CD14-positive monocyte (primary cell): ENCODE measurements at regions not wholly inside any gene's neighbourhood (a gene's known extent, or its start where the extent isn't known, plus 50 kb on each side); places are given as distances from the start of the nearest gene placed in this dataset.

Experiments
- DNase-seq, 3 donors: peaks; one replicate each; pipeline ENCODE4 v3.0.0-alpha.2; 2011 to 2022
- H2AFZ ChIP-seq: 2 replicates; pipeline ENCODE4 v1.6.0; 2012; ENCODE audit warnings: mild to moderate bottlenecking, low read depth, low read length, inconsistent platforms; ENCODE audit not compliant: insufficient read depth, poor library complexity, severe bottlenecking
- H3K27ac ChIP-seq, 2 donors: 1 replicate in 1 of 2; 2 replicates in 1 of 2; pipeline ENCODE4 v1.5.1; 2012 to 2013; ENCODE audit warnings: low read length in 2 of 2, control low read depth in 1 of 2, inconsistent platforms in 1 of 2, low read depth in 1 of 2, mild to moderate bottlenecking in 1 of 2
- H3K27me3 ChIP-seq, 2 donors: one replicate each; pipeline versions ENCODE4 v1.6.0 to v1.6.1; 2011 to 2013; ENCODE audit warnings: low read length in 2 of 2; ENCODE audit not compliant: control insufficient read depth in 2 of 2, insufficient read depth in 2 of 2
- H3K36me3 ChIP-seq, 2 donors: replicated peaks in 1 of 2; 1 replicate in 1 of 2; 2 replicates in 1 of 2; pipeline versions ENCODE4 v1.5.1 to v1.6.1; 2012 to 2013; ENCODE audit warnings: low read length in 2 of 2, control low read depth in 1 of 2, inconsistent platforms in 1 of 2, mild to moderate bottlenecking in 1 of 2; ENCODE audit not compliant: insufficient read depth in 2 of 2, control insufficient read depth in 1 of 2
- H3K4me1 ChIP-seq, 2 donors: 1 replicate in 1 of 2; 2 replicates in 1 of 2; pipeline versions ENCODE4 v1.5.1 to v1.6.1; 2012 to 2013; ENCODE audit warnings: low read length in 2 of 2, control low read depth in 1 of 2, inconsistent platforms in 1 of 2, mild to moderate bottlenecking in 1 of 2, moderate library complexity in 1 of 2; ENCODE audit not compliant: insufficient read depth in 2 of 2, control insufficient read depth in 1 of 2
- H3K4me2 ChIP-seq: replicated peaks from 2 replicates; pipeline ENCODE3; 2012; ENCODE audit warnings: low read length, moderate library complexity, mild to moderate bottlenecking; ENCODE audit not compliant: poor library complexity, severe bottlenecking; ENCODE audit errors: extremely low read depth
- H3K4me3 ChIP-seq, 3 experiments: fragments of 200-600 bp in 1 of 3; sonication (generic) in 1 of 3; replicated peaks in 1 of 3; 1 replicate in 2 of 3; 2 replicates in 1 of 3; pipeline ENCODE4 v1.5.1; 2011 to 2013; ENCODE audit warnings: low read length in 3 of 3, mild to moderate bottlenecking in 3 of 3, control low read depth in 2 of 3, low read depth in 2 of 3, inconsistent platforms in 1 of 3, moderate library complexity in 1 of 3
- H3K79me2 ChIP-seq: 2 replicates; pipeline ENCODE4 v1.6.0; 2012; ENCODE audit warnings: mild to moderate bottlenecking, control low read depth, inconsistent platforms, low read length, moderate library complexity; ENCODE audit not compliant: insufficient read depth
- H3K9ac ChIP-seq: 2 replicates; pipeline ENCODE4 v1.6.0; 2017; ENCODE audit warnings: low read length, mild to moderate bottlenecking; ENCODE audit not compliant: insufficient read depth, poor library complexity, severe bottlenecking
- H3K9me3 ChIP-seq, 2 donors: replicated peaks in 1 of 2; 1 replicate in 1 of 2; 2 replicates in 1 of 2; pipeline versions ENCODE4 v1.5.1 to v1.6.1; 2012 to 2013; ENCODE audit warnings: low read length in 2 of 2, control low read depth in 1 of 2; ENCODE audit not compliant: control insufficient read depth in 1 of 2, insufficient read depth in 1 of 2
- H4K20me1 ChIP-seq: 2 replicates; pipeline ENCODE4 v1.6.0; 2012; ENCODE audit warnings: mild to moderate bottlenecking, low read length, control low read depth, moderate library complexity; ENCODE audit not compliant: insufficient read depth
- H3K27ac Mint-ChIP-seq, 7 donors: one replicate each; pipeline ENCODE4 v1.8.0; 2020; ENCODE audit warnings: mild to moderate bottlenecking in 7 of 7, mixed read lengths in 7 of 7, moderate library complexity in 6 of 7, inconsistent platforms in 2 of 7
- H3K27me3 Mint-ChIP-seq, 3 donors: one replicate each; pipeline ENCODE4 v1.8.0; 2021 to 2022; ENCODE audit warnings: low read depth in 3 of 3, mild to moderate bottlenecking in 3 of 3, mixed read lengths in 3 of 3, moderate library complexity in 3 of 3, inconsistent platforms in 1 of 3
- H3K36me3 Mint-ChIP-seq, 2 donors: one replicate each; pipeline ENCODE4 v1.8.0; 2020; ENCODE audit warnings: mixed read lengths in 2 of 2, inconsistent platforms in 1 of 2, mild to moderate bottlenecking in 1 of 2
- H3K4me1 Mint-ChIP-seq: one replicate; pipeline ENCODE4 v1.8.0; 2020; ENCODE audit warnings: mild to moderate bottlenecking, mixed read lengths
- H3K4me3 Mint-ChIP-seq, 2 donors: one replicate each; pipeline ENCODE4 v1.8.0; 2020; ENCODE audit warnings: mild to moderate bottlenecking in 2 of 2, mixed read lengths in 2 of 2, moderate library complexity in 1 of 2
- H3K9me3 Mint-ChIP-seq, 7 donors: one replicate each; pipeline ENCODE4 v1.8.0; 2020 to 2022; ENCODE audit warnings: mixed read lengths in 7 of 7, mild to moderate bottlenecking in 6 of 7, moderate library complexity in 6 of 7, inconsistent platforms in 2 of 7
- CTCF ChIP-seq: fragments of 200-600 bp; IDR thresholded peaks from one replicate; pipeline ENCODE4 v1.8.0; 2022; ENCODE audit warnings: antibody characterized with exemption, mild to moderate bottlenecking
- WGBS: methylation state at CpG from one replicate; pipeline ENCODE4 v1.1.5; 2013; ENCODE audit warnings: missing lambda C conversion rate; ENCODE audit not compliant: insufficient coverage; 5-methylcytosine and 5-hydroxymethylcytosine counted together
- intact Hi-C, 2 donors: fragments of 100-400 bp; cut with micrococcal nuclease; formaldehyde crosslinking; loops; one replicate each; pipeline versions ENCODE4 v1.15.0 to v1.15.1; 2023

- intact Hi-C loops = no loop called here
Measured at GRCh38 chr16:55083052-55083451, 152.4 kb downstream of the IRX5 start.

GRCh38 chr16:55088098-55088497 is 157.4 kb downstream of the IRX5 start:
- no peak overlapping the region for H3K9ac ChIP-seq
- H3K27ac Mint-ChIP-seq = no peak overlapping the region
- H3K27ac ChIP-seq = no peak overlapping the region
- no peaks in the 10 kb centered on the region for H3K36me3 Mint-ChIP-seq
- no peak for DNase-seq
- TF ChIP-seq CTCF = no peak
- no peaks in the 10 kb centered on the region for H3K9me3 ChIP-seq
- peaks cover 0 to 3% (median 0%) of the 10 kb centered on the region in 7 donors for H3K9me3 Mint-ChIP-seq
- H3K27me3 Mint-ChIP-seq = peaks cover 0 to 4% (median 3%) of the 10 kb centered on the region in 3 donors
- no peak overlapping the region for H2AFZ ChIP-seq
- no peaks in the 10 kb centered on the region for H3K27me3 ChIP-seq
- H3K36me3 ChIP-seq = no peaks in the 10 kb centered on the region
- H3K4me3 Mint-ChIP-seq = no peak overlapping the region
- H3K4me1 ChIP-seq = no peaks in the 10 kb centered on the region
- intact Hi-C loops = no loop called here
- no peak overlapping the region for H3K4me3 ChIP-seq
- no peaks in the 10 kb centered on the region for H3K79me2 ChIP-seq
- no peaks in the 10 kb centered on the region for H3K4me1 Mint-ChIP-seq
- no peak overlapping the region for H3K4me2 ChIP-seq
- H4K20me1 ChIP-seq = no peaks in the 10 kb centered on the region
- 100% methylated on average over 2 of the region's 2 CpGs for WGBS

More at GRCh38 chr16:55083052-55083451, 152.4 kb downstream of the IRX5 start:
- no peaks in the 10 kb centered on the region for H3K36me3 ChIP-seq
- TF ChIP-seq CTCF = no peak
- no peaks in the 10 kb centered on the region for H3K4me1 ChIP-seq
- peaks cover 4 to 9% (median 8%) of the 10 kb centered on the region in 3 donors for H3K27me3 Mint-ChIP-seq
- H3K4me1 Mint-ChIP-seq = no peaks in the 10 kb centered on the region
- H3K9me3 ChIP-seq = no peaks in the 10 kb centered on the region
- H3K27ac ChIP-seq = no peak overlapping the region
- H2AFZ ChIP-seq = no peak overlapping the region
- no peak overlapping the region for H3K4me3 ChIP-seq
- H4K20me1 ChIP-seq = no peaks in the 10 kb centered on the region
- H3K27ac Mint-ChIP-seq = no peak overlapping the region
- no peaks in the 10 kb centered on the region for H3K79me2 ChIP-seq
- no peaks in the 10 kb centered on the region for H3K27me3 ChIP-seq
- no peak overlapping the region for H3K4me2 ChIP-seq
- no peak overlapping the region for H3K4me3 Mint-ChIP-seq
- H3K9me3 Mint-ChIP-seq = peaks cover 0 to 5% (median 2%) of the 10 kb centered on the region in 7 donors
- 88% methylated on average over 4 of the region's 5 CpGs for WGBS
- no peak for DNase-seq
- H3K9ac ChIP-seq = no peak overlapping the region
- no peaks in the 10 kb centered on the region for H3K36me3 Mint-ChIP-seq
